HepG2 (cell line): ENCODE measurements at regions not wholly inside any gene's neighbourhood (a gene's known extent, or its start where the extent isn't known, plus 50 kb on each side); places are given as distances from the start of the nearest gene placed in this dataset.

ENCODE experiments used
- ATAC-seq: fragments of 200-7000 bp; cut with Tn5 transposase; 3 replicates; pipeline ENCODE4 v1.9.1; 2020; ENCODE audit warnings: mild to moderate bottlenecking, moderate library complexity
- BruUV-seq: library from RNA; stranded (reverse); fragments of 400-500 nt; replicated peaks from 2 replicates; lab custom pipeline; 2021; lab: Mats Ljungman, UMichigan
- CTCF ChIA-PET: fragments of 300-600 bp; formaldehyde crosslinking; extraction: SDS; loops from one replicate; lab custom pipeline; 2021; ENCODE audit warnings: low total read pairs, inconsistent platforms, low intra/inter-chr PET ratio; lab: Yijun Ruan, JAX
- POLR2A ChIA-PET: fragments of 350-600 bp; sonication (Branson Sonifier 250); formaldehyde crosslinking; loops from one replicate; lab custom pipeline; 2020; ENCODE audit warnings: antibody characterized with exemption, inconsistent platforms; lab: Yijun Ruan, JAX
- DNase-seq: peaks from one replicate; pipeline ENCODE4 v3.0.0-alpha.2; 2015; ENCODE audit warnings: low spot score
- FAIRE-seq: peaks from 3 replicates; lab custom pipeline; 2011; peaks lifted over from hg19 to GRCh38; lab: Jason Lieb, UNC
- H2AFZ ChIP-seq: one replicate; pipeline ENCODE4 v1.6.1; 2011; ENCODE audit warnings: low read length, inconsistent platforms
- H3K27ac ChIP-seq: fragments of 300-600 bp; 3 replicates; pipeline ENCODE4 v1.8.0; 2011; ENCODE audit warnings: mixed run types, mild to moderate bottlenecking, mixed read lengths, low read length, inconsistent platforms; ENCODE audit not compliant: insufficient read depth; ENCODE audit errors: extremely low read length
- H3K27me3 ChIP-seq, 2 experiments: fragments of 200-600 bp in 1 of 2; 2 replicates in 1 of 2; 3 replicates in 1 of 2; pipeline versions ENCODE4 v1.6.0 to v1.8.0; 2011; ENCODE audit warnings: low read length in 2 of 2, mild to moderate bottlenecking in 2 of 2, moderate library complexity in 2 of 2, inconsistent platforms in 1 of 2; ENCODE audit not compliant: insufficient read depth in 2 of 2, control insufficient read depth in 1 of 2
- H3K36me3 ChIP-seq, 2 experiments: fragments of 200-600 bp in 1 of 2; replicated peaks in 1 of 2; 2 replicates in 1 of 2; 3 replicates in 1 of 2; pipeline versions ENCODE4 v1.5.1 to v1.8.0; 2011; ENCODE audit warnings: low read length in 2 of 2, inconsistent platforms in 1 of 2; ENCODE audit not compliant: insufficient read depth in 2 of 2, control insufficient read depth in 1 of 2
- H3K4me1 ChIP-seq: 2 replicates; pipeline ENCODE4 v1.5.1; 2012; ENCODE audit warnings: low read length, inconsistent platforms; ENCODE audit not compliant: insufficient read depth
- H3K4me2 ChIP-seq: 2 replicates; pipeline ENCODE4 v1.6.0; 2011; ENCODE audit warnings: low read depth, low read length, inconsistent platforms
- H3K4me3 ChIP-seq, 3 experiments: fragments of 200-600 bp in 1 of 3; sonication (generic), shearing (Covaris generic) in 1 of 3; replicated peaks in 1 of 3; 2 replicates each; pipeline ENCODE4 v1.5.1; 2011 to 2016; ENCODE audit warnings: low read length in 3 of 3, inconsistent platforms in 2 of 3, low read depth in 2 of 3, mild to moderate bottlenecking in 2 of 3, control low read depth in 1 of 3, mixed read lengths in 1 of 3; ENCODE audit not compliant: insufficient read depth in 1 of 3
- H3K79me2 ChIP-seq: one replicate; pipeline ENCODE4 v1.6.1; 2011; ENCODE audit warnings: low read length, inconsistent platforms; ENCODE audit not compliant: insufficient read depth
- H3K9ac ChIP-seq: 2 replicates; pipeline ENCODE4 v1.6.0; 2011; ENCODE audit warnings: mild to moderate bottlenecking, low read depth, low read length, inconsistent platforms; ENCODE audit not compliant: insufficient read depth
- H3K9me3 ChIP-seq: 2 replicates; pipeline ENCODE4 v1.5.1; 2012; ENCODE audit warnings: mild to moderate bottlenecking, low read length
- H4K20me1 ChIP-seq: 2 replicates; pipeline ENCODE4 v1.6.0; 2011; ENCODE audit warnings: inconsistent platforms, mild to moderate bottlenecking, low read length, moderate library complexity; ENCODE audit not compliant: insufficient read depth
- AKAP8 ChIP-seq: sonication (generic); formaldehyde crosslinking; IDR thresholded peaks from 2 replicates; pipeline ENCODE4 v1.5.1; 2020; ENCODE audit warnings: mild to moderate bottlenecking, missing genetic modification reagents
- REL ChIP-seq: sonication (generic); formaldehyde crosslinking; conservative IDR thresholded peaks from 2 replicates; pipeline ENCODE4 v1.8.0; 2022; ENCODE audit warnings: mild to moderate bottlenecking, missing genetic modification reagents, moderate library complexity
- RELA ChIP-seq: sonication (generic); formaldehyde crosslinking; IDR thresholded peaks from 2 replicates; pipeline ENCODE4 v1.4.0; 2020; ENCODE audit warnings: missing genetic modification reagents
- ZEB1 ChIP-seq: IDR thresholded peaks from 2 replicates; pipeline ENCODE4 v1.6.1; 2012; ENCODE audit warnings: mild to moderate bottlenecking, low read depth, inconsistent platforms; ENCODE audit not compliant: insufficient replicate concordance
- ZKSCAN8 ChIP-seq: IDR thresholded peaks from 2 replicates; pipeline ENCODE4 v1.6.1; 2016; ENCODE audit warnings: borderline replicate concordance, missing genetic modification reagents, missing compliant biosample characterization
- ZNF318 ChIP-seq: sonication (generic); formaldehyde crosslinking; IDR thresholded peaks from 2 replicates; pipeline ENCODE4 v1.4.0; 2020; ENCODE audit warnings: mild to moderate bottlenecking, missing genetic modification reagents
- ZNF724P ChIP-seq: sonication (generic); formaldehyde crosslinking; IDR thresholded peaks from 2 replicates; pipeline ENCODE4 v1.8.0; 2022; ENCODE audit warnings: missing genetic modification reagents, borderline replicate concordance
- ZNF772 ChIP-seq: sonication (generic); formaldehyde crosslinking; IDR thresholded peaks from 2 replicates; pipeline ENCODE4 v1.5.0; 2020; ENCODE audit warnings: mild to moderate bottlenecking, missing genetic modification reagents
- WGBS: methylation state at CpG from one replicate; pipeline ENCODE4 v1.1.6; 2017; ENCODE audit warnings: low lambda C conversion rate; 5-methylcytosine and 5-hydroxymethylcytosine counted together
- in situ Hi-C: cut with HindIII; loops from 2 replicates; pipeline ENCODE4 v1.10.0; 2017; ENCODE audit warnings: low pct_unique_long_range_greater_than_20kb; ENCODE audit not compliant: extremely low pct_ligation_motif_present
- intact Hi-C: fragments of 100-400 bp; cut with micrococcal nuclease; formaldehyde crosslinking; loops from one replicate; pipeline ENCODE4 v1.10.0; 2022; ENCODE audit not compliant: unreplicated experiment
- TF ChIP-seq, protein P1 (sequence below): fragments of 450-650 bp; IDR thresholded peaks from 2 replicates; pipeline ENCODE4 v1.6.1; 2016

DNA sequence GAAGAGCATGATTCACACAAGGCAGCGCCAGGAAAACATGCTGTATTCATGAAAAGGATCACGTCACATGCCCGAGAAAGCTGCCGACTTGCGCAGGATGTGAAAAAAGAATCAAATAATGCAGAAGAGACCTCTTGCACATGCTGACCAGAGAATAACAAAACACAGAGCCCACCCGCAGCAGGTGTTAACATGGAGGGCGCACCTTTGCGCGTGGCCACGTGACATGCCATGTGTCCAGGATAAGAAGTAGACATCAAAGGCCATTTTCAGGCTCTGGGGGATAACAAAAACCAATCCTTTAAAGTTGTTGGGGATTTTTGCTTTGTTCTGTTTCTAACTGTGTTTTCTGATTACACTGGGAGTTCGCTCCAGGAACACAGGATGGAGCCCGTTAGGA, 1332.8 kb downstream of the ZPLD1 start:
- no peaks in the 10 kb centered on the region for H4K20me1 ChIP-seq
- H3K36me3 ChIP-seq = no peaks in the 10 kb centered on the region
- intact Hi-C loops (no loop called here), in situ Hi-C loops (no loop called here)
- H3K27ac ChIP-seq = no peak overlapping the region
- CTCF ChIA-PET = no interaction called here
- no peak for FAIRE-seq
- H2AFZ ChIP-seq = no peak overlapping the region
- H3K9ac ChIP-seq = no peak overlapping the region
- H3K9me3 ChIP-seq = peaks cover 12% of the 10 kb centered on the region
- WGBS = 50% methylated on average over 12 of the region's 12 CpGs
- no peak overlapping the region for H3K4me3 ChIP-seq
- POLR2A ChIA-PET = no interaction called here
- no peak for DNase-seq
- no peak for ATAC-seq
- no peak overlapping the region for H3K4me2 ChIP-seq
- no peaks in the 10 kb centered on the region for H3K79me2 ChIP-seq
- TF ChIP-seq, protein P1, sequence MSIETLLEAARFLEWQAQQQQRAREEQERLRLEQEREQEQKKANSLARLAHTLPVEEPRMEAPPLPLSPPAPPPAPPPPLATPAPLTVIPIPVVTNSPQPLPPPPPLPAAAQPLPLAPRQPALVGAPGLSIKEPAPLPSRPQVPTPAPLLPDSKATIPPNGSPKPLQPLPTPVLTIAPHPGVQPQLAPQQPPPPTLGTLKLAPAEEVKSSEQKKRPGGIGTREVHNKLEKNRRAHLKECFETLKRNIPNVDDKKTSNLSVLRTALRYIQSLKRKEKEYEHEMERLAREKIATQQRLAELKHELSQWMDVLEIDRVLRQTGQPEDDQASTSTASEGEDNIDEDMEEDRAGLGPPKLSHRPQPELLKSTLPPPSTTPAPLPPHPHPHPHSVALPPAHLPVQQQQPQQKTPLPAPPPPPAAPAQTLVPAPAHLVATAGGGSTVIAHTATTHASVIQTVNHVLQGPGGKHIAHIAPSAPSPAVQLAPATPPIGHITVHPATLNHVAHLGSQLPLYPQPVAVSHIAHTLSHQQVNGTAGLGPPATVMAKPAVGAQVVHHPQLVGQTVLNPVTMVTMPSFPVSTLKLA = peak; percentile 68; the same call in 1 of the 2 replicates
- no peak for TF ChIP-seq REL (CRISPR knock-in tag)
- TF ChIP-seq, all 625 proteins: peak for 1
- no TSS peak for BruUV-seq
- Histone ChIP-seq H3K4me1 (no peaks in the 10 kb centered on the region), H3K27me3 (no peaks in the 10 kb centered on the region; a peak in 1 of 5 replicates)

DNA sequence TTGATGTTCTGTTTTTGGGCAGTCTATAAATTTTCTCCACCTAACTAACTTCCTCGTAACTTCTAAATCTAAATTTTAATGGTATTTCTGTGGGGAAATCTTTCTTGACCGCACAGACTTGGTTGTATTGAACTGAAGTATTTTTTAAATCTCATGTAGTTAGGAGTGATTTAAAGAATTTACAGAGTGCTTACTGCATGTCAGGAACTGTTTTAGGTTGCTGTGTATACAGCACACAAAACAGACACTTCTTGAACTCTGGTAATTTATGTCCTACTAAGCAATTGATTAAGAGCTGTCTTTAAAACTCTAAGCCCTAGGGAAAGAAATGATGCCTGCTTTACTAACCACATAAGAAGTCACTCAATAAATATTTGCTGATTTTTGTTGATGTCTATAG, 1350.2 kb downstream of the ZPLD1 start:
- no peak for DNase-seq
- Histone ChIP-seq H3K27me3 (no peaks in the 10 kb centered on the region), H3K4me2 (no peak overlapping the region), H3K4me1 (no peaks in the 10 kb centered on the region), H3K9me3 (no peaks in the 10 kb centered on the region), H4K20me1 (no peaks in the 10 kb centered on the region), H3K79me2 (no peaks in the 10 kb centered on the region), H3K9ac (no peak overlapping the region), H2AFZ (no peak overlapping the region), H3K36me3 (no peaks in the 10 kb centered on the region), H3K27ac (no peak overlapping the region), H3K4me3 (no peak overlapping the region)
- intact Hi-C loops = no loop called here
- no peak for ATAC-seq
- WGBS = 14% methylated on average over 2 of the region's 2 CpGs
- FAIRE-seq = no peak
- POLR2A ChIA-PET = no interaction called here
- in situ Hi-C loops = no loop called here
- BruUV-seq = no TSS peak
- CTCF ChIA-PET = no interaction called here
- TF ChIP-seq ZEB1 (no peak), RELA (CRISPR knock-in tag) (no peak), AKAP8 (CRISPR knock-in tag) (no peak), ZNF724P (CRISPR knock-in tag) (no peak), ZNF318 (no peak), ZKSCAN8 (CRISPR knock-in tag) (no peak), ZNF772 (no peak)
